GM12891 (cell line): ENCODE measurements at regions not wholly inside any gene's neighbourhood (a gene's known extent, or its start where the extent isn't known, plus 50 kb on each side); places are given as distances from the start of the nearest gene placed in this dataset.

Experiments
- DNase-seq: peaks from one replicate; pipeline ENCODE4 v3.0.0; 2011; ENCODE audit warnings: low spot score; ENCODE audit not compliant: insufficient read length
- FAIRE-seq: peaks from 2 replicates; lab custom pipeline; 2011; peaks lifted over from hg19 to GRCh38; lab: Jason Lieb, UNC
- PAX5 ChIP-seq: IDR thresholded peaks from 2 replicates; pipeline ENCODE4 v1.6.1; 2011; ENCODE audit warnings: low read length, moderate library complexity, mild to moderate bottlenecking; ENCODE audit not compliant: insufficient read depth, severe bottlenecking
- POLR2A ChIP-seq: IDR thresholded peaks from 2 replicates; pipeline ENCODE4 v1.6.1; 2011; ENCODE audit warnings: low read depth, low read length, control low read depth
- POLR2AphosphoS5 ChIP-seq: IDR thresholded peaks from 2 replicates; pipeline ENCODE4 v1.6.1; 2011; ENCODE audit warnings: low read depth, low read length, control low read depth
- POU2F2 ChIP-seq: IDR thresholded peaks from 2 replicates; pipeline ENCODE4 v1.6.1; 2011; ENCODE audit warnings: low read depth, mild to moderate bottlenecking, control low read depth, low read length, moderate library complexity
- SPI1 ChIP-seq: IDR thresholded peaks from 2 replicates; pipeline ENCODE4 v1.6.1; 2011; ENCODE audit warnings: low read depth, low read length, control low read depth
- TAF1 ChIP-seq: IDR thresholded peaks from 2 replicates; pipeline ENCODE4 v1.6.1; 2011; ENCODE audit warnings: low read depth, low read length, control low read depth

GRCh38 chr2:150051004-150051403 is 436.5 kb downstream of the RND3 start:
- DNase-seq (no peak), FAIRE-seq (no peak)
- TF ChIP-seq SPI1 (peak; percentile 61; the same call in 1 of the 2 replicates), PAX5 (no peak)

DNA sequence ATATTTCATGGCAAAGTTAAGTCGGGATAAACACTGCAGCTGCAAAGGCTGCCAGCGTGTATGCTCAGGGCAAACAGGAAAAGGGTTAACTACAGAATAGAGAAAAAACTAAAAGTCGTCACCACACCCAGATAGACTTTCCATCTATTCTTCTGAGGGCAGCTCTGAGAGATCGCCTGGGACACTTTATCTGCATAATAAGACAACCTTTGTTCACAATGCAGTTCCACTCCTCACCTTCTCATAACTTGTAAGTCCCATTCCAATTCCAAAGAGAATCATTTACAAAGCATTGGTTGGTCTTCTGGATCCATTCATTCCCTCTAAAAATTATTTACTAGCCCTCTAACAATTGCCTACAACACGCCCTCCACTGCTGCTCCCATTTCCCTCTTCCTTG is 437.4 kb downstream of the RND3 start:
- FAIRE-seq (no peak), DNase-seq (no peak)
- TF ChIP-seq TAF1 (no peak), POU2F2 (no peak), POLR2AphosphoS5 (no peak), POLR2A (no peak), SPI1 (no peak), PAX5 (no peak)

DNA sequence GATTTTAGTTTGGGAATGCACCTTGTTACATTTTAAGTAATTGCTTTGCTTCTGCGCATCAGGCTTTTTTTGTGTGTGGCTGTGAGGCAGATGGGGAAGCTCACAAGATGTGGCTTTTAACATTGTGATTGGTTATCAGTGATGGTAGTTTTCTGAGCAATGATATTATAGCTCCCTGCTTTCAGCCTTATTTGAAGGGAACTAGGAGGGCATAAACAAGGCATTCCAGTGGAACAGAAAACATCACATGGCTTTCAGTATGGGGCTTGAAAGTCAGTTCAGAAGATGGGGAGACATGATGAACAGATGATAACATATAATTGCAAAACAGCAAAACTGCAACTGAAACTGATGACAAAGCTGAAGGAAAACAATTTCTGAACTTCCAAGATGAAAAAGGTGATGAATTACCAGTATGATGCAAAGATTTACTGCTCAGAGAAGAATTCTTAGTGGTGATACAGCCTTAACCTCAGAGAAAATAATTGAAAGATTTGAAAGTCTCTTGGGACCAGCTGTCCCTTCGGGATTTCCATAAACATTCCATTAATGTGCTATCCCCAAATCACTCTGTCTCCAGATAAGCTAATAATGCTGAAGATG is 439.7 kb downstream of the RND3 start:
- TF ChIP-seq SPI1: no peak
- no peak for TF ChIP-seq POLR2A
- no peak for TF ChIP-seq POU2F2
- TF ChIP-seq POLR2AphosphoS5: no peak
- no peak for TF ChIP-seq PAX5
- no peak for TF ChIP-seq TAF1
- no peak for FAIRE-seq
- no peak for DNase-seq

DNA sequence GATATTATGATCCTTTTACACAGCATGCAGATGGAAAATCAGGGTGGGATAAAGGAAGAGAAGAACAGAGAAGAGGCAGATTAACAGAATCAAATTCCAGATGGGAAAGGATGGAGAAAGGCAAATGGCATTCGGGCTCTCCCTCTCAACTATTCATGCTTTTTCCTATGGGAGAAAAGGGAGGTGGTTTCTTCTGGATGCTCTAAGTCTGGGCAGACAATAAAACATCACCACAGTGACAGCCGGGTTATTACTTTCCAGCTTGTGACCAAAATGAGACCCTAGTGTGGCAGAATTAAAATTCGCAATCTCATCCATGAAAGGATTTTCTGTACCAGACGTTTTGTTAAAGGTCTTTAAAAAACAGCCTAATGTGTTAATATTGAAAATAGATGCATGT is 440.7 kb downstream of the RND3 start:
- TF ChIP-seq POLR2A: no peak
- no peak for TF ChIP-seq SPI1
- no peak for TF ChIP-seq POU2F2
- FAIRE-seq (no peak), DNase-seq (no peak)

- TF ChIP-seq POLR2A (no peak), PAX5 (no peak), POU2F2 (no peak), SPI1 (no peak), TAF1 (no peak), POLR2AphosphoS5 (no peak)
- FAIRE-seq (no peak), DNase-seq (no peak)
These were observed 441.3 kb downstream of the RND3 start for GRCh38 chr2:150046211-150046610.

- FAIRE-seq: no peak
- no peak for DNase-seq
- no peak for TF ChIP-seq POLR2AphosphoS5
- no peak for TF ChIP-seq POU2F2
- no peak for TF ChIP-seq POLR2A
- no peak for TF ChIP-seq TAF1
- no peak for TF ChIP-seq PAX5
- no peak for TF ChIP-seq SPI1
These were observed 441.9 kb downstream of the RND3 start for GRCh38 chr2:150045601-150046000.

DNA sequence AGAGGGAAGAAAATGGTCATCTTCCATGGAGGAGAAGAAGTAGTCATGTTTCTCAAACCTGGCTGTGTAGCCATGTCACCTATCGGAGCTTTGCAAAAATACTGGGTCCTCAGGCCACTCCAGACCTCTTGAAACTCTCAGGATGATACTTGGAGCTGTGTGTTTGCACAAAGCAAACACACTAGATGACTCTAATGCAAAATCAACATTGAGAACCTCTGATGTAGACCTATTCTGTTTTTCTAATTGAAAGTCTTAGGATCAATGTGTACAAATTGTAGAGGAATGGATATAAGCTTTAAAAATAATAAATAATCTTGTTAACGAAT is 444.3 kb downstream of the RND3 start:
- FAIRE-seq: no peak
- TF ChIP-seq POLR2AphosphoS5: no peak
- no peak for TF ChIP-seq SPI1
- no peak for TF ChIP-seq PAX5
- TF ChIP-seq TAF1: no peak
- no peak for TF ChIP-seq POLR2A
- no peak for TF ChIP-seq POU2F2
- no peak for DNase-seq

- TF ChIP-seq POLR2AphosphoS5 (no peak), PAX5 (no peak), POLR2A (no peak), POU2F2 (no peak), SPI1 (no peak), TAF1 (no peak)
- no peak for DNase-seq
- no peak for FAIRE-seq
These were observed 444.8 kb downstream of the RND3 start for GRCh38 chr2:150042500-150043171.

GRCh38 chr2:150041722-150042425 is 445.6 kb downstream of the RND3 start:
- FAIRE-seq (no peak), DNase-seq (no peak)
- TF ChIP-seq POU2F2: no peak
- TF ChIP-seq PAX5: no peak
- TF ChIP-seq POLR2AphosphoS5: no peak
- TF ChIP-seq SPI1: no peak
- TF ChIP-seq POLR2A: no peak
- TF ChIP-seq TAF1: no peak

GRCh38 chr2:150036622-150037021 is 449.0 kb upstream of the MMADHC start:
- DNase-seq (no peak), FAIRE-seq (no peak)
- TF ChIP-seq PAX5 (no peak), POLR2AphosphoS5 (no peak), TAF1 (no peak), POU2F2 (no peak), POLR2A (no peak), SPI1 (no peak)
